ENCODE measurements at regions not wholly inside any gene's neighbourhood (a gene's known extent, or its start where the extent isn't known, plus 50 kb on each side); places are given as distances from the start of the nearest gene placed in this dataset.

DNA sequence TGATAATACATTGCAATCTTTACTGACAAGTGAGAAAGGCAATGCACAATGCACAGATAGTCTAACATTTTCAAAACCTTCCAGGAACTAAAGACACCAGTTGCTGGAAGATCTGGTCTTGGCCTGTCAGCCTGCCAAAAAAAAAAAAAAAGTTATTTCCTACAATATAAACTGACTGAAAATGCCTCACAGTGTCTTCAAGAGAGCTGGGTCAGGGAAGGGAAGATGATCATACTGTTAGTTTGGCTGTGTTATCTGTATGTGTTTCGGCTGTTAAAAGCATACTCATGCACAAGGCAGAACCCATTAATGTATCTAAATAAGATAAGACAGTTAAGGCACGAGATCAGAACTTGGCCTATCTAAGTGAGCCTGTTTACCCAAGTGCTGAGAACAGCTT, 673.4 kb downstream of the MECOM start:
- H3K27ac Mint-ChIP-seq, result no peak overlapping the region
- no peaks in the 10 kb centered on the region for H3K4me1 Mint-ChIP-seq
- H3K27me3 Mint-ChIP-seq, result no peaks in the 10 kb centered on the region
- DNase-seq (no peak), ATAC-seq (ENCODE audit: low read depth) (no peak)
- H3K4me3 Mint-ChIP-seq, result no peak overlapping the region
- ChIA-PET CTCF (no interaction called here), POLR2A (no interaction called here)
- no peaks in the 10 kb centered on the region for H3K9me3 Mint-ChIP-seq
- intact Hi-C loops (cut with micrococcal nuclease), result no loop called here
- TF ChIP-seq, protein P1, sequence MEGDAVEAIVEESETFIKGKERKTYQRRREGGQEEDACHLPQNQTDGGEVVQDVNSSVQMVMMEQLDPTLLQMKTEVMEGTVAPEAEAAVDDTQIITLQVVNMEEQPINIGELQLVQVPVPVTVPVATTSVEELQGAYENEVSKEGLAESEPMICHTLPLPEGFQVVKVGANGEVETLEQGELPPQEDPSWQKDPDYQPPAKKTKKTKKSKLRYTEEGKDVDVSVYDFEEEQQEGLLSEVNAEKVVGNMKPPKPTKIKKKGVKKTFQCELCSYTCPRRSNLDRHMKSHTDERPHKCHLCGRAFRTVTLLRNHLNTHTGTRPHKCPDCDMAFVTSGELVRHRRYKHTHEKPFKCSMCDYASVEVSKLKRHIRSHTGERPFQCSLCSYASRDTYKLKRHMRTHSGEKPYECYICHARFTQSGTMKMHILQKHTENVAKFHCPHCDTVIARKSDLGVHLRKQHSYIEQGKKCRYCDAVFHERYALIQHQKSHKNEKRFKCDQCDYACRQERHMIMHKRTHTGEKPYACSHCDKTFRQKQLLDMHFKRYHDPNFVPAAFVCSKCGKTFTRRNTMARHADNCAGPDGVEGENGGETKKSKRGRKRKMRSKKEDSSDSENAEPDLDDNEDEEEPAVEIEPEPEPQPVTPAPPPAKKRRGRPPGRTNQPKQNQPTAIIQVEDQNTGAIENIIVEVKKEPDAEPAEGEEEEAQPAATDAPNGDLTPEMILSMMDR (IDR thresholded peaks at IDR 0.05), result no peak
- no peaks in the 10 kb centered on the region for H3K36me3 Mint-ChIP-seq (ENCODE audit: low read depth)

DNA sequence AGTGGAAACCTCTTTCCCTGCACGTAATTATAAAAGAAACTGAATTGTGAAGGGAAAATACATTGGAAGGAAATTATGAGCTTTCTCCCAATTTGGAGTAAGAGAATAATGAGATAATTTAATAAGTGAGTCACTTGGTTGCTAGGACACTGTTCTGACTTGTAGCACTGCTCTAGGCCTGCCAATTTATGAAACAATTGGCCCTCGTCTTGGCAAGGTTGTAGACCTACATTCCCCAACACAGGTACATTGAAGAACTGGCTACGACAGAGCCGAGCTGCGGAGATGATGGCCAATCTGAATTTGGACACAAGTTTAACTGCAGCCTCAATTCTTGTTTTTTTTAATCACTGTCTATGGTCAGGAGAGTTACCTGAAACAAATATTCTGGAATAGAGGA, 674.1 kb downstream of the MECOM start:
- POLR2A ChIA-PET, result no interaction called here
- no peak for DNase-seq
- no peak overlapping the region for H3K27ac Mint-ChIP-seq
- no peaks in the 10 kb centered on the region for H3K36me3 Mint-ChIP-seq (ENCODE audit: low read depth)
- CTCF ChIA-PET, result no interaction called here
- no peaks in the 10 kb centered on the region for H3K9me3 Mint-ChIP-seq
- no peak overlapping the region for H3K4me3 Mint-ChIP-seq
- TF ChIP-seq, protein P1 (IDR thresholded peaks at IDR 0.05), result no peak
- H3K27me3 Mint-ChIP-seq, result no peaks in the 10 kb centered on the region
- H3K4me1 Mint-ChIP-seq, result no peaks in the 10 kb centered on the region
- ATAC-seq (ENCODE audit: low read depth), result no peak
- intact Hi-C loops (cut with micrococcal nuclease), result no loop called here

GRCh38 chr3:168988853-168989252, 674.7 kb downstream of the MECOM start:
- TF ChIP-seq, protein P1 (IDR thresholded peaks at IDR 0.05), result no peak
- CTCF ChIA-PET, result no interaction called here
- no peaks in the 10 kb centered on the region for H3K27me3 Mint-ChIP-seq
- H3K4me3 Mint-ChIP-seq, result no peak overlapping the region
- H3K27ac Mint-ChIP-seq, result no peak overlapping the region
- ATAC-seq (ENCODE audit: low read depth) (no peak), DNase-seq (no peak)
- intact Hi-C loops (cut with micrococcal nuclease), result no loop called here
- H3K4me1 Mint-ChIP-seq, result no peaks in the 10 kb centered on the region
- POLR2A ChIA-PET, result no interaction called here
- H3K9me3 Mint-ChIP-seq, result no peaks in the 10 kb centered on the region
- H3K36me3 Mint-ChIP-seq (ENCODE audit: low read depth), result no peaks in the 10 kb centered on the region

GRCh38 chr3:168984872-168985271, 678.6 kb downstream of the MECOM start:
- POLR2A ChIA-PET, result no interaction called here
- CTCF ChIA-PET, result interaction anchor here (0.6 kb wide), 1 partner anchor 93 kb away, joined by 3 read pairs; no protein-coding TSS in a partner anchor
- TF ChIP-seq, protein P1 (IDR thresholded peaks at IDR 0.05), result no peak

DNA sequence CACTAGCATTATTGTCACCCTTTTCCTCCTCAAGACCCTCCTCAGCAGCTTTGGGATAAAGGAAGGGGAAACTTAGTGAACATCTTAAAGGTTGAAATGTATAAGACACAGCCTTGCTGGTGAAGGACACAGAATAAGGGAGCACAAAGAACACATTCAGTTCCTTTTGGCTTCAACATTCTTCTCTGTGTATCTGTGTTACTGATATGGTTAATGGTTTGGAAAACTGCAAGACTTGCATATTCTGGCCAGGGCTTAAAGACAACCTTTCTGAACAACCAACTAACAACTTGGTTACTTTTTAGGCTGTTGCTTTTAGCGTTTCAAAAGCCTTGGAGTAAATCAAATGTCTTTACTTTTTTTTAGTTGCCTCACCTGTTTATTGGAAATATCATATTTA, 680.5 kb downstream of the MECOM start:
- ChIA-PET CTCF (no interaction called here), POLR2A (no interaction called here)
- Mint-ChIP-seq H3K4me3 (no peak overlapping the region), H3K9me3 (no peaks in the 10 kb centered on the region), H3K27ac (no peak overlapping the region), H3K4me1 (no peaks in the 10 kb centered on the region), H3K27me3 (no peaks in the 10 kb centered on the region), H3K36me3 (ENCODE audit: low read depth) (no peaks in the 10 kb centered on the region)
- DNase-seq (no peak), ATAC-seq (ENCODE audit: low read depth) (no peak)
- TF ChIP-seq, protein P1 (IDR thresholded peaks at IDR 0.05), result no peak
- intact Hi-C loops (cut with micrococcal nuclease), result no loop called here

More at GRCh38 chr3:168984872-168985271, 678.6 kb downstream of the MECOM start:
- DNase-seq (no peak), ATAC-seq (ENCODE audit: low read depth) (no peak)
- intact Hi-C loops (cut with micrococcal nuclease), result no loop called here
- Mint-ChIP-seq H3K27me3 (no peaks in the 10 kb centered on the region), H3K4me1 (no peaks in the 10 kb centered on the region), H3K4me3 (no peak overlapping the region), H3K36me3 (ENCODE audit: low read depth) (no peaks in the 10 kb centered on the region), H3K27ac (no peak overlapping the region), H3K9me3 (no peaks in the 10 kb centered on the region)
